Activated CD4-positive, alpha-beta memory T cell treated with anti-CD3 and anti-CD28 coated beads for 36 hours (primary cell): ENCODE measurements at regions not wholly inside any gene's neighbourhood (a gene's known extent, or its start where the extent isn't known, plus 50 kb on each side); places are given as distances from the start of the nearest gene placed in this dataset.

Source experiments
- CTCF ChIA-PET: fragments of 350-600 bp; sonication (Branson Sonifier 250); formaldehyde crosslinking; loops from one replicate; lab custom pipeline; 2021; ENCODE audit warnings: antibody characterized with exemption, inconsistent platforms; lab: Charles Lee
- POLR2A ChIA-PET: fragments of 350-600 bp; sonication (Branson Sonifier 250); formaldehyde crosslinking; loops from one replicate; lab custom pipeline; 2021; ENCODE audit warnings: antibody characterized with exemption; lab: Charles Lee
- DNase-seq: peaks from one replicate; pipeline ENCODE4 v3.0.0-alpha.2; 2020
- H3K27ac Mint-ChIP-seq: one replicate; pipeline ENCODE4 v1.8.0; 2021; ENCODE audit warnings: mixed read lengths
- H3K27me3 Mint-ChIP-seq: one replicate; pipeline ENCODE4 v1.8.0; 2021; ENCODE audit warnings: mixed read lengths
- H3K36me3 Mint-ChIP-seq: one replicate; pipeline ENCODE4 v1.8.0; 2021; ENCODE audit warnings: mixed read lengths
- H3K4me1 Mint-ChIP-seq: one replicate; pipeline ENCODE4 v1.8.0; 2021; ENCODE audit warnings: low read depth, mixed read lengths
- H3K4me3 Mint-ChIP-seq: one replicate; pipeline ENCODE4 v1.8.0; 2021; ENCODE audit warnings: mild to moderate bottlenecking, mixed read lengths
- H3K9me3 Mint-ChIP-seq: one replicate; pipeline ENCODE4 v1.8.0; 2021; ENCODE audit warnings: mixed read lengths
- intact Hi-C: fragments of 100-400 bp; cut with micrococcal nuclease; formaldehyde crosslinking; loops from one replicate; pipeline ENCODE4 v1.15.1; 2023

DNA sequence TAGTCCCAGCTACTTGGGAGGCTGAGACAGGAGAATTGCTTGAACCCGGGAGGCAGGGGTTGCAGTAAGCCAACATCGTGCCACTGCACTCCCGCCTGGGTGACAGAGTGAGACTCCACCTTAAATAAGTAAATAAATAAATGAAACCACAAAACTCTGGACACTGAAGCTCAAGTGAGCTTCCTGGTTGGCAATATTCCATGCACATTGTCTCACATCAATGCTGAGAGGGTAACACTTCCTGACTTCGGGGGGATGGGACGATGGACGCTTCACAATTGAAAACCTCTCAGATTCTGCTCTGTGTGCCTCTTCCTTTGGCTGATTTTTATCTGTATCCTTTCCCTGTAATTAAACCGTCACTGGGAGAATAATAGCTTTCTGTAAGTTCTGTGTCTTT, 70.0 kb upstream of the ZNF644 start:
- no peak overlapping the region for H3K27ac Mint-ChIP-seq
- ChIA-PET POLR2A (no interaction called here), CTCF (interaction anchor here (0.9 kb wide), 1 partner anchor 74 kb away, joined by 4 read pairs; no protein-coding TSS in a partner anchor)
- no peaks in the 10 kb centered on the region for H3K36me3 Mint-ChIP-seq
- intact Hi-C loops: no loop called here
- peaks cover 3% of the 10 kb centered on the region for H3K27me3 Mint-ChIP-seq
- DNase-seq: no peak
- H3K4me3 Mint-ChIP-seq: no peak overlapping the region
- H3K4me1 Mint-ChIP-seq: no peaks in the 10 kb centered on the region
- H3K9me3 Mint-ChIP-seq: peaks cover 2% of the 10 kb centered on the region

DNA sequence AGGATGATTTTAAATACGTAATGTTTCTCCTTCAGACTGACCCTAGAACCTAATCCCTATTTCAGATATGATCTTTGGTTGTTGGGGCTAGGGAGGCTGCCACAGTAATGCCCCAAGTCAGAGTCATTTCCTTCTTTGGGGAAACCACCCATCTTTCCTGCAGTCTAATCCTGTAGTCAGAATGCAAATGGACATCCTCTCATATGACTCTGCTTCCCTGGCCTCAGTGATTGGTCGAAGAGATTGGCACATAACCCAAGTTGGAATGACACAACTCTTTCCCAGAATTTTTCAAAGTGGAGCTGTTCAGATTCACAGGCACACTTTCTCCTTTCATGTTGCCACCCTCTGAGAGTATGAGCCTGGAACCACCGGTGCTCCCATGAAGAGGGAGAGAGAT, 58.8 kb upstream of the ZNF644 start:
- H3K4me3 Mint-ChIP-seq: no peak overlapping the region
- no peak overlapping the region for H3K27ac Mint-ChIP-seq
- H3K27me3 Mint-ChIP-seq: peaks cover 1% of the 10 kb centered on the region
- ChIA-PET CTCF (no interaction called here), POLR2A (no interaction called here)
- H3K9me3 Mint-ChIP-seq: no peaks in the 10 kb centered on the region
- intact Hi-C loops: no loop called here
- H3K4me1 Mint-ChIP-seq: no peaks in the 10 kb centered on the region
- no peaks in the 10 kb centered on the region for H3K36me3 Mint-ChIP-seq
- DNase-seq: no peak

DNA sequence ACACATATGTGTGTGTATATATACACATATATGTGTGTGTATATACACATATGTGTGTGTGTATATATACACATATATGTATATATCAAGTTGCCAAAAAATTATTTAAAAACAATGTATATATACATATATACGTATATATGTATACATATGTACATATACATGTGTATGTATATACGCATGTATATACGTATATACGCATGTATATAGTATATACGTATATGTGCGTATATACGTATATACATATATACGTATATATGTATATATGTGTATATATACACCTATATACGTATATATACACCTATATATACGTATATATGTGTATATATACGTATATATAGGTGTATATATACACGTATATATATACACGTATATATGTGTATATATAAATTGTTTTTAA, 57.0 kb upstream of the ZNF644 start:
- no peaks in the 10 kb centered on the region for H3K36me3 Mint-ChIP-seq
- H3K4me3 Mint-ChIP-seq: no peak overlapping the region

DNA sequence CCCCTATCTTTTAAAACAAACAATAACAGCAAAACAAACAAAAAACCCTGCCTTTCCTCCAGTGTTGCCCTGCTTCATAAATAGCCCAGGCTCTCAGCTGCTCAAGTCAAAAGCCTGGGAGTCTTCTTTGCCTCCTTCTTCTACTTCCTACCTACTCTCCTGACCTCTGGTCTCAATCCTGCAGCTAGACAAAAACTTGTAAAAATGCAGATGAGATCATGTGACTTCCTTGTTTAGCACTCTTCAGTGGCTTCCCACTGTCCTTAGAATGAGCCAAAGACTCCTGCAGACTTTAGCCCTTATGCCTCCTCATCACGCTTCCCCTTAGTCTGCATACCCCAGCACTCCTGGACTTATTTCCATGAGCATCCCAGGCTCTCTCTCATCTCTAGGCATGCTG, 55.0 kb upstream of the ZNF644 start:
- H3K36me3 Mint-ChIP-seq: no peaks in the 10 kb centered on the region
- intact Hi-C loops: no loop called here
- DNase-seq: no peak
- H3K27me3 Mint-ChIP-seq: peaks cover 3% of the 10 kb centered on the region
- no peak overlapping the region for H3K27ac Mint-ChIP-seq
- no peaks in the 10 kb centered on the region for H3K9me3 Mint-ChIP-seq
- CTCF ChIA-PET: no interaction called here
- no peak overlapping the region for H3K4me3 Mint-ChIP-seq
- POLR2A ChIA-PET: no interaction called here
- H3K4me1 Mint-ChIP-seq: no peaks in the 10 kb centered on the region

More for the DNA sequence above, 57.0 kb upstream of the ZNF644 start:
- ChIA-PET POLR2A (no interaction called here), CTCF (no interaction called here)
- H3K9me3 Mint-ChIP-seq: no peaks in the 10 kb centered on the region
- no peaks in the 10 kb centered on the region for H3K4me1 Mint-ChIP-seq
- intact Hi-C loops: no loop called here
- H3K27me3 Mint-ChIP-seq: peaks cover 3% of the 10 kb centered on the region
- H3K27ac Mint-ChIP-seq: no peak overlapping the region
- DNase-seq: no peak

DNA sequence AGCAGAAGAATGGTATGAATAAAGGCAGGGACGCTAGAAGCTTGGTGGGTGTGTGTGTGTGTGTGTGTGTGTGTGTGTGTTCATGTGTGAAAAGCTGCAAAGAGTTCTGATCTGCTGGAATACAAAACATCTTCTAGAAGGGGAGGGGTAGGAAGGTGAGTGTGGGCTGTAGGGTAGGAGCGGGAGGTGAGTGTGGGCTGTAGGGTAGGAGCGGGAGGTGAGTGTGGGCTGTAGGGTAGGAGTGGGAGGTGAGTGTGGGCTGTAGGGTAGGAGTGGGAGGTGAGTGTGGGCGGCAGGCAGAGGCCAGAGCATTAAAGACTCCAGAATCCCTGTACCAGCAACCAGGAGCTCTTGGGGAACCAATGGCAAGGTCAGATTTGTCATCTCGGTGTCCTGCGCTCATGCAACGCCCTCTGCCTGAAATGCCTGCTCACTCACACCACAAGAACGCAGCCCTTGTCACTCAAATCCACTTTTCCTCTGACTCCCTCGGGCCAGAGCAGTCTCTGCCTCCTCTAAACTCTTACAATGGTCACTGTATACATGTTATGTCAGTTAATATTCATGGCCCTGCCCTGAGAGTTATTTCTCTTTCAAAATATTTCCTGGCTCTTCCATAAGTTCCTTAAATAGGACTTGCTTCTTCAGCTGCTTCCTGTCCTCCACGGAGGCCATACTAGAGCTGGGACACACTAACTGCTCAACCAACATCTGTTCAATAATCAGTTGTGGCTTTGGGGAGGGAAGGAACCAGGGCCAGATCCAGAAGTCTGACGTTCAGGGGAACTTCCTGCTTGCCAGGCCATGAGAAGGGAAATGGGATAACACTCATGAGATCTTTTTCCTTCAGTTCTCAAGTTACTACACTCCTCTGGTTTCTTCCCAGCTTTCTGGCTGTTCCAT, 53.6 kb upstream of the ZNF644 start:
- POLR2A ChIA-PET: no interaction called here
- no peaks in the 10 kb centered on the region for H3K9me3 Mint-ChIP-seq
- H3K27me3 Mint-ChIP-seq: peaks cover 3% of the 10 kb centered on the region
- DNase-seq: no peak
- H3K36me3 Mint-ChIP-seq: no peaks in the 10 kb centered on the region
- H3K4me1 Mint-ChIP-seq: no peaks in the 10 kb centered on the region
- no peak overlapping the region for H3K4me3 Mint-ChIP-seq
- CTCF ChIA-PET: interaction anchor here (0.9 kb wide), 1 partner anchor 90 kb away, joined by 3 read pairs; no protein-coding TSS in a partner anchor
- H3K27ac Mint-ChIP-seq: no peak overlapping the region
- intact Hi-C loops: no loop called here

DNA sequence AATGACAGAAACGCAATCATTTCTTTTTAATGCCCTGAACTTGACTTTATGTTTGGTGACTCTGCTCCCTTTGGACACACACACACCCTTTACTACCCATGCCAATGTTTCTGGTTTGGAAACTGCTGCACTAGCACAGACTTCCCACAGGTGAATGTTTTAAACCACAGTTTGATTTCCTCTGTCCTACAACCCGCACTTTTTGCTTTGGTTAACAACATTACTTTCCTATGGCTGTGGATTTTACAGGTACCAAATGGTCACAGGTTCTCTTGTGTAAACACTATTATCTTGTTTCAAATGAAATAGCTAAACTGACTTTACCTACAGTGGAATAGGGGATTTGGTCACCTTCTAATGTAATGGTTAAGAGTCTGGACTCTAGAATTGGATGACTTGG, 51.5 kb upstream of the ZNF644 start:
- Mint-ChIP-seq H3K4me3 (no peak overlapping the region), H3K9me3 (no peaks in the 10 kb centered on the region), H3K4me1 (no peaks in the 10 kb centered on the region), H3K27me3 (peaks cover 9% of the 10 kb centered on the region), H3K36me3 (no peaks in the 10 kb centered on the region), H3K27ac (no peak overlapping the region)
- DNase-seq: no peak
- CTCF ChIA-PET: no interaction called here
- intact Hi-C loops: no loop called here
- POLR2A ChIA-PET: no interaction called here

DNA sequence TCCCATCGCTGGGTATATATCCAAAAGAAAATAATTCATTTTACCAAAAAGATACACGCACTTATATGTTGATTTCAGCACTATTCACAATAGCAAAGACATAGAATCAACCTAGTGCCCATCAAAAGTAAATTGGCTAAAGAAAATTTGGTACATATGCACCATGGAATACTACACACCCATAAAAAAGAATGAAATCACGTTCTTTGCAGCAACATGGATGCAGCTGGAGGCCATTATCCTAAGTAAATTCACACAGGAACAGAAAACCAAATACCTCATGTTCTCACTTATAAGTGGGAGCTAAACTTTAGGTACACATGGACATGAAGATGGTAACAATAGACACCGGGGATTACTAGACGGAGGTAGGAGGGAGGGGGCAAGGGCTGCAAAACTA, 50.0 kb upstream of the ZNF644 start:
- no peak overlapping the region for H3K27ac Mint-ChIP-seq
- DNase-seq: no peak
- H3K4me1 Mint-ChIP-seq: no peaks in the 10 kb centered on the region
- intact Hi-C loops: no loop called here
- no peaks in the 10 kb centered on the region for H3K36me3 Mint-ChIP-seq
- CTCF ChIA-PET: no interaction called here
- POLR2A ChIA-PET: no interaction called here
- peaks cover 11% of the 10 kb centered on the region for H3K27me3 Mint-ChIP-seq
- no peak overlapping the region for H3K4me3 Mint-ChIP-seq
- H3K9me3 Mint-ChIP-seq: no peaks in the 10 kb centered on the region
